ACHN (cell line): ENCODE measurements at regions not wholly inside any gene's neighbourhood (a gene's known extent, or its start where the extent isn't known, plus 50 kb on each side); places are given as distances from the start of the nearest gene placed in this dataset.

ENCODE experiments used
- DNase-seq: peaks from one replicate; pipeline ENCODE4 v3.0.0-alpha.2; 2015
- in situ Hi-C: cut with HindIII; loops from 2 replicates; pipeline ENCODE4 v1.10.0; 2017; ENCODE audit warnings: low sequenced_read_pairs, low pct_ligation_motif_present, low pct_unique_long_range_greater_than_20kb

- in situ Hi-C loops: no loop called here
- DNase-seq: no peak
These were observed 125.5 kb upstream of the KCNJ16 start for GRCh38 chr17:69949496-69949895.

- in situ Hi-C loops: no loop called here
- no peak for DNase-seq
These were observed 124.9 kb upstream of the KCNJ16 start for GRCh38 chr17:69949973-69950695.

DNA sequence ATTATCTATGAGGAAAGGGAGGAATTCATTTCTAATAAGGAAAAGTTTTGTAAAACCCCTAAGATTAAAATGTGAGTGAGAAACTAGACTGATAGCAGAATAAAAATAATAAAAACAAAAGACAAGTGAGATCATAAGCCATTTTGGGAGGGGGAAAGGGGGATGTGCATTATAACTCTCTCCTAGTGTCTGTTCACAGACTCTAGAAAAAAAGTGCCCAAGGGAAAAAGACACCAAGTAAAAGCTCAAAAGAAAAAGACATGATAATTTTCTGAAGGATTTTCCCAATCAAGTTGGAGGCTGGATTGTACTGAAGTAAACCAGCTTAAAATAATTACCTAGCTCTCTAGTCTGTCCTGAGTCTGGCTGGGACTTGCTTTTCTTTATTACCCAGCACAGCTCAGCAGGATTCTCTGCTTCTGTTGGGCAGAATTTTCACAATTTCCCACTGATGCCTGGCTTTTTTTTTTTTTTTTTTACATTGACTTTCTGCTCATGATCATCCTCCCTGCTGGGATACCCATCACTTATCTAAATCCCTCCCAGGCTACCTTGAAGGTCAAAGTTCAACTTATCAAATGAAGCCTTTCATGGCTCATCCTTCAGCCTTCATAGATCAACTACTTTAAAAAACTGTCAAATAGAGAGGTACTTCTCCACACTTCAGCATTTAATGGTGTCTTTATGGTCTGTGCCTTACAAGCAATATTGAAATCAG, 124.2 kb upstream of the KCNJ16 start:
- in situ Hi-C loops: no loop called here
- DNase-seq: no peak

DNA sequence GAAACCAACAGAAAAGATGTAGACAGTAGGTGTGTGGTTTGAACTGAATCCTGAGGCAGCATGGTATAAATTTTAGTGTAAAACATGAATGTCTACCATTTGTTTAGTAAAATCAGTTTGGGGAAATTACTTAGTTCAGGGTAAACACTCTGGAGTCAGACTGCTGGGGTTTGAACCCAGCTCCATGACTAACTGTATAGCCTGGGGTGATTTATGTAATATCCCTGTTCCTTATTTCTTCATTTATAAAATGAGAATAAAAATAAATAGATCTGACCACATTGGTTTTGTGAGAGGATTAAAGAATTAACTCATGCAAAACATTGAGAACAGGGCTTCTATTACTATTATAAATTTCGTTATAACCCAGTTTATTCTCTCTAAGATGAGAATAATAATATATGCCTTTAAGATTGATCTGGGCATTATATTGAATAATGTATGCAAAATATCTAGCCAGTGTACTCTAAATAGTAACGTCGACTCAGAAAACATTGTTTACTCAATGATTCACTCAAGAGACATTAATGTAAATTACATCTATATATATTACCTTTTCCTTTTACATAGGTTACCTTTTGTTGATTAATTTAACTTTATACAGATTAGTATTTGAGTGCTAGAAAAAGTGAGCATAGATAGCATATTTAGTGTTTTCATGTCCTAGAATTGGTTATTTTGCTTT, 120.6 kb upstream of the KCNJ16 start:
- in situ Hi-C loops: no loop called here
- no peak for DNase-seq

DNA sequence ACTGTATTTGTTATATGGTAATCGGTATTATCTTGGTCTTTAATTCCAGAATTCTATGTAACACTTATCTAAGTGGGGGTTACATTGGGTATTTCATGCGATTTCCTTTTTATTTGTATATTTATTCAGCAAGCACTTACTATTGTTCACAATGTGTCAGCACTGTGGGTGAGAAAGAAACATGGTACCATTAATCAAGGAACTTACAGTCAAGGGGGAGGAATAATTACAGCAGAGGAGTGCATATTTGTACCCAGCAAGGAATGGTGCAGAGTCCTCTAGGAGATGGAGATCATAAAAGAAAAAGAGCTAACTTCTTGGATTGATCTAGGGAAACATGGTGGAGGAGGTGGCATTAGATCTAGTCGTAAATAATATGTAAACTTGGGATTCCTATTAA, 117.0 kb upstream of the KCNJ16 start:
- no peak for DNase-seq
- in situ Hi-C loops: no loop called here

- DNase-seq: no peak
- in situ Hi-C loops: no loop called here
These were observed 115.7 kb upstream of the KCNJ16 start for GRCh38 chr17:69959283-69959682.

GRCh38 chr17:69960755-69961154, 114.3 kb upstream of the KCNJ16 start:
- no peak for DNase-seq
- in situ Hi-C loops: no loop called here

DNA sequence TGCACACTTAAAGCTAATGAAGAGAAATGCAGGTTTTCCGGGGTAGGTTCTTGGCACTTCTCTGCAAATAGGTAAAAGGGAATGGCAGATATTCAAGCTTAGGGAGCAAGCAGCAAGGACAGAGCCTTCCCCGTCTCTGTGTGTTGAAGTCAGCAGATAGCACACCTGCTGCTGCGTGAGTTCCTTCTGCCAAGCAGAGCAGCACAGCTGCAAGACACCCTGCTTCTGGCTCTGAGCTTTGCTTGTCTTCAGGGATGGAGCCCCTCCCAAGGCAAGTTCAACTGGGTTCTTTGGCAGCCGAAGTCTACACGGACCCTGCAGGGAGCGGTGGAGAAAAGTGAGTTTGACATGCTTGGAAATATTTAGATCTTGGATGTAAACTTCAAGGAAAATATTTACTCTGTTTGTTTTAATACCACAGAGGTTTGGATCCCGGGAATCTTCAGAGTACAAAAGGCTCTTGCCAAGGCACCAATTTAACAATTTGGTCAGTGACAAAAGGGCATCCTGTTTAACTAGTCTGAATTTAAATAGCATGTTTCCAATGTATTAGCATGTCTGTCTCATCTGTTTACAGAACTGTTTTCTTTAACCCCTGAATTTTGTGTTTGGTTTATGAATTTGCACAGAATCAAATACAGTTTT, 113.4 kb upstream of the KCNJ16 start:
- no peak for DNase-seq
- in situ Hi-C loops: no loop called here

GRCh38 chr17:69962436-69962995, 112.5 kb upstream of the KCNJ16 start:
- in situ Hi-C loops: no loop called here
- DNase-seq: no peak

DNA sequence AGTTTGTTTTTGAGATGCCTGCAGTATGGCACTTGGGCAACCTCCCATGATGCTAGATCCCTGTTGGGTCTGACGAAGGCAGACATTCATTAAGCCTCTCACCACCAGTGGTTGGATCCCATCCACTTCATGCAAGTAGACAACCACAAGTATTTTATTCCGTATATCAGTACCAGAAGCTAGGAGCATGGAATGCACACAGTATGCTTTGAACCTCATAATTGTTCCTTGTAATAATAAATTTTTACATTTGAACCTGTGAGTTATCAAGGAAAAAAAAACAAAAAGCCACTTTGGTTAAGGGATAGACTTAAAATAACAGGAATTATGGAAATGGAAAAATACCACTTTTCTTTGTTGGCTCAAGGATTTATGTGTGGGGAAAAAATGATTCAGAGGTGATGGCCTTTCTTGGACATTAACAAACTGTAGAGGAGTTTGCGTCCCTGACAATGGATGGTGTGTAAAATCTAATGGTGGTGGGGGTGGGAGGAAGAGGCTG, 107.1 kb upstream of the KCNJ16 start:
- no peak for DNase-seq

GRCh38 chr17:69969897-69970296, 105.1 kb upstream of the KCNJ16 start:
- DNase-seq: no peak
- in situ Hi-C loops: no loop called here

More for the DNA sequence above, 107.1 kb upstream of the KCNJ16 start:
- in situ Hi-C loops: no loop called here

DNA sequence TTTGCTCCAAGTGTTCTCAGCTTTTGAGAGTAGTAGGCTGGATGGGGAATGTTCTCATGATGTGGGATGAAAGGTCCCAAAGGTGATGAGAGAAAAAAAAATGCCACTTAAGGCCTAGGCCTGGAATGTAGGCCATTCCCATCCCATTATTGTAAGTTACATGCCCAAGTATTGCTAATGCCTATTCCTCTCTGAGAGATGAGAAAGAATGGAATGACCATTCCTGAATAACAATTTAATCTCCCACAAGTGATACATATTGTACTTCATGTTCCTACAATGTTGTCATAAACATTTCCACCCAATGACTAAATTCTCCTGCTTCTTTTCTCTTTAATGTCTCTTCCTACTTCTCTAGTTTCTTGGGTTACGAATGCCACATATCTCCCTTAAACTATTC, 102.8 kb upstream of the KCNJ16 start:
- in situ Hi-C loops: no loop called here
- DNase-seq: no peak

GRCh38 chr17:69975808-69976207, 99.2 kb upstream of the KCNJ16 start:
- DNase-seq: no peak
- in situ Hi-C loops: no loop called here

DNA sequence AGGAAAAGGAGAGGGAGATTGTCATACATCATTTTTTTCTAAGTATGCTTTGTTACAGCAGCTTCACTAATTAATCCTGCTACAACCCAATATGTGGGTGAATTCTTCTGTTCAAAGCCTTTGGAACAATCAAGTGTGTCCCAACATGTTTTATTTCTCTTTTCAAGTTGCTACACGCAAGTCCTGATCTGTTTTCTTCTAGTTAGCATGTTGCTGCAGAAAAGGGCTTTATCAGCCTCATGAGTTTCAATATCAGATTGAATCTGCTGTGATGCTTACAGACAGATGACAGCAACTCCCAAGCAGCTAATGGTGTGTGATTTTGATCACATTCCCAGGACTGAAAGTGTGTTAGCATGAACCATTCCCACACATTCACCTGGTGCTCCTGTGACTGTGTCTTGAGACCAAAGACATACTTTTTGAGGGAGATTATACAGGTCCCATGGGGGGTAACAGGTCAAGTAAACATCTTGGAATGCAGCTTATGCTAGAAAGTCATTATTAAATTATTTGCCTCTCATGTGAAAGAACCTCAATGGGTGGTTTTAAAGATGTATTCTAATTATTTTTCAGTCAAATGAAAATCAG, 96.9 kb upstream of the KCNJ16 start:
- no peak for DNase-seq
- in situ Hi-C loops: no loop called here

DNA sequence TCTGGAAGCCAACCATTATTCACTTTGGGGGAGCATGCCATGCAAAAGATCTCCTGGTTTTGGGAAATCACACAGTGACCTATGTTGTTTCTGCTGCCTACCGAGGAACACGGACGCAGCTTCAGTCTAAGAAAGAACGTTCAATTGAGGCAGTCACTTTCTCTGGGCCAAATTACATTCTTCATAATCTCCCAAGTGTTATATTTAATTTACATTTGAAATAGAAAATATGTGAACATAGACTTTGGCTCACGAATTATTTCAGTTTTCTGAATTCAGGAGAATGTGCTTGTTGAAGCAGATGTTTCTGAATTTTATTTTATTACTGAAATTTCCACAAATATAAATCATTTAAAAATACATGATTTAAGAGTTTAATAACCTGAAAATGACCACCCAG, 93.6 kb upstream of the KCNJ16 start:
- in situ Hi-C loops: no loop called here
- no peak for DNase-seq

DNA sequence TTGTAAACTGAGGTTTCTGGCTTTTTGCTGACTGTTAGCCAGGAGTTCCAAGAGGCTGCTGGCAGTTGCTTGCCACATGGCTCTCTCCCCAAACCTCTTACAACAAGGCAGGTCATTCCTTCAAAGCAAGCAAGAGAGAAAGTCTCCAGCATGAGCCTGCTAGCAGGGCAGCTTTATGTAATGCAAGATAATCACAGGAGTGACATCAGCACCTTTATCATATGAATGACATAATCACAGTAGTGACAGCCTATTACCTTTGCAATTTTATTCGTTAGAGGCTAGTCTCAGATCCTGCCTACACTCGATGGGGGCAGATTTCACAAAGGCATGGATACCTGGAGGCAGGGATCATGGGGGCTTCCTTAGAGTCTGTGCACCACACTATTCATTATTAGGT, 79.5 kb upstream of the KCNJ16 start:
- in situ Hi-C loops: no loop called here
- no peak for DNase-seq

DNA sequence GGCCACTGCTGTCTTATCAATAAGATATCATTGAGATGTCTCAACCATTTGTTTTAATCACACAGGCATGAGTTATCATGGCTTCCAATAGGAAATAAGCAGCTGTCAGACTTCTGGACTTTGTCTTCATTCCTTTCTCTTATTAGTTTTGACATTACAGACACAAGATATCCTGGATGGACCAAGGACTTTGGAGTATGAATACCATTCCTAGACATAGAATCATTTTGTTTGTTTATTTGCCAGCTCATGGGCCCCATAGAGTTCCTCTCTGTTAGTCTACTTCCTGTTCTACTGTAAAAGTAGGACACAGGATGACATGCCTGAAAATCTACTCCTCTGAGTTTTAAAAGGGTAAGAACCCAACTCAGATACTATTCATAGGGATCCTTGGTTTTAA, 77.7 kb upstream of the KCNJ16 start:
- no peak for DNase-seq
- in situ Hi-C loops: no loop called here

- no peak for DNase-seq
These were observed 75.8 kb upstream of the KCNJ16 start for GRCh38 chr17:69999253-69999652.

More at GRCh38 chr17:69999253-69999652, 75.8 kb upstream of the KCNJ16 start:
- in situ Hi-C loops: no loop called here
